Body of pancreas (tissue), 4 donors: ENCODE measurements at regions not wholly inside any gene's neighbourhood (a gene's known extent, or its start where the extent isn't known, plus 50 kb on each side); places are given as distances from the start of the nearest gene placed in this dataset.

Experiments used
- ATAC-seq: fragments of 150-250 bp; one replicate; pipeline ENCODE4 v1.9.1; 2016
- DNase-seq, 4 donors: peaks; one replicate each; pipeline ENCODE4 v3.0.0-alpha.2; 2019
- H3K27ac ChIP-seq, 4 donors: fragments of 200-600 bp; sonication (generic); 1 replicate in 3 of 4; 2 replicates in 1 of 4; pipeline versions ENCODE4 v1.5.1 to v1.6.1; 2016 to 2019; ENCODE audit warnings: mild to moderate bottlenecking in 1 of 4, mixed read lengths in 1 of 4, moderate library complexity in 1 of 4
- H3K27me3 ChIP-seq, 2 donors: fragments of 200-600 bp; sonication (generic); one replicate each; pipeline ENCODE4 v1.6.0; 2016; ENCODE audit warnings: mild to moderate bottlenecking in 1 of 2
- H3K36me3 ChIP-seq, 2 donors: fragments of 200-600 bp; sonication (generic); replicated peaks in 1 of 2; 2 replicates each; pipeline ENCODE4 v1.5.1; 2016; ENCODE audit warnings: low read depth in 2 of 2; ENCODE audit not compliant: insufficient read depth in 1 of 2
- H3K4me1 ChIP-seq: fragments of 200-600 bp; sonication (generic); one replicate; pipeline ENCODE4 v1.6.0; 2016
- H3K4me3 ChIP-seq, 2 donors: fragments of 200-600 bp; sonication (generic); 1 replicate in 1 of 2; 2 replicates in 1 of 2; pipeline ENCODE4 v1.5.1; 2016 to 2019
- H3K9me3 ChIP-seq, 3 donors: fragments of 200-600 bp; sonication (generic); 1 replicate in 2 of 3; 2 replicates in 1 of 3; pipeline ENCODE4 v1.5.1; 2016
- POLR2A ChIP-seq, 3 donors: fragments of 450-650 bp; IDR thresholded peaks; one replicate each; pipeline ENCODE4 v1.6.1; 2016; ENCODE audit warnings: antibody characterized with exemption in 3 of 3, mild to moderate bottlenecking in 2 of 3
- whole genome bisulfite sequencing, 2 donors: methylation state at CpG; one replicate each; pipeline ENCODE4 v1.1.5; 2017; 5-methylcytosine and 5-hydroxymethylcytosine counted together
- intact Hi-C: fragments of 100-400 bp; cut with DNase I; formaldehyde crosslinking; loops from one replicate; pipeline ENCODE4 v1.15.1; 2023
- TF ChIP-seq, protein P1 (sequence below), 7 experiments: fragments of 450-650 bp in 4 of 7; fragments of 200-600 bp in 3 of 7; sonication (generic) in 3 of 7; IDR thresholded peaks; one replicate each; pipeline ENCODE4 v1.5.1; 2016 to 2019; ENCODE audit warnings: antibody characterized with exemption in 7 of 7

- intact Hi-C loops = no loop called here
- H3K9me3 ChIP-seq = no peaks in the 10 kb centered on the region
- ATAC-seq (peak; percentile 78), DNase-seq (peak; percentile 46 to 71 (median 58))
- peak overlapping the region in 2 of 4 donors; percentile 15 to 18 for H3K27ac ChIP-seq
- H3K4me3 ChIP-seq = no peak overlapping the region
- H3K36me3 ChIP-seq = no peaks in the 10 kb centered on the region
- peaks cover 14% of the 10 kb centered on the region for H3K4me1 ChIP-seq
- H3K27me3 ChIP-seq = no peaks in the 10 kb centered on the region
- no peak for TF ChIP-seq POLR2A (IDR thresholded peaks at IDR 0.05)
- TF ChIP-seq, protein P1, sequence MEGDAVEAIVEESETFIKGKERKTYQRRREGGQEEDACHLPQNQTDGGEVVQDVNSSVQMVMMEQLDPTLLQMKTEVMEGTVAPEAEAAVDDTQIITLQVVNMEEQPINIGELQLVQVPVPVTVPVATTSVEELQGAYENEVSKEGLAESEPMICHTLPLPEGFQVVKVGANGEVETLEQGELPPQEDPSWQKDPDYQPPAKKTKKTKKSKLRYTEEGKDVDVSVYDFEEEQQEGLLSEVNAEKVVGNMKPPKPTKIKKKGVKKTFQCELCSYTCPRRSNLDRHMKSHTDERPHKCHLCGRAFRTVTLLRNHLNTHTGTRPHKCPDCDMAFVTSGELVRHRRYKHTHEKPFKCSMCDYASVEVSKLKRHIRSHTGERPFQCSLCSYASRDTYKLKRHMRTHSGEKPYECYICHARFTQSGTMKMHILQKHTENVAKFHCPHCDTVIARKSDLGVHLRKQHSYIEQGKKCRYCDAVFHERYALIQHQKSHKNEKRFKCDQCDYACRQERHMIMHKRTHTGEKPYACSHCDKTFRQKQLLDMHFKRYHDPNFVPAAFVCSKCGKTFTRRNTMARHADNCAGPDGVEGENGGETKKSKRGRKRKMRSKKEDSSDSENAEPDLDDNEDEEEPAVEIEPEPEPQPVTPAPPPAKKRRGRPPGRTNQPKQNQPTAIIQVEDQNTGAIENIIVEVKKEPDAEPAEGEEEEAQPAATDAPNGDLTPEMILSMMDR (IDR thresholded peaks at IDR 0.05) = no peak
- WGBS, 2 donors = 50 to 61% methylated on average over 8 to 9 of the region's 10 CpGs
Measured at GRCh38 chr15:31465083-31465955, 138.7 kb downstream of the KLF13 start.

DNA sequence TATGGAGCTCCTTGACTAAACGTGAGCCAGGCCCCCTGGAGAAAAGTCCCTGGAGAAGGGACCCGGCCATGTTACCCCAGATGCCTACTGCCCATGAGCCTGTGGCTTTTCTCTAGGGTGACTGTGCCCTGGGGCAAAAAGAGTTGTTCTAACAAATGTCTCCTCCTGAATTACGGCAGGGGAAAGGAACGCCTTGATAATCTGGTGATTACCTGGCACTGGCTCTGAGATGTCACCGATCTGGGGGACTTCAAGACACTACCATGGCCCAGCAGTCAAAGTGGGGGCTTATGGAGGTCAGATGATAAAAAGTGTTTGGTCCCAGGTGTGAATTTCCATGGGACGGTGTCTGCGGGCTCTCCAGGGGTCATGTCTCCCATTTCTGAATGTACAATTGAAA is 140.7 kb downstream of the KLF13 start:
- ATAC-seq = no peak
- Histone ChIP-seq H3K27me3 (no peaks in the 10 kb centered on the region), H3K4me3 (no peak overlapping the region), H3K27ac (no peak overlapping the region), H3K36me3 (no peaks in the 10 kb centered on the region), H3K9me3 (no peaks in the 10 kb centered on the region), H3K4me1 (peaks cover 14% of the 10 kb centered on the region)
- intact Hi-C loops = no loop called here
- WGBS, 2 donors = 79 to 85% methylated on average over 7 of the region's 7 CpGs
- no peak for DNase-seq
- TF ChIP-seq POLR2A (IDR thresholded peaks at IDR 0.05) = no peak
- TF ChIP-seq, protein P1 (IDR thresholded peaks at IDR 0.05) = no peak

GRCh38 chr15:31468911-31469785 is 142.5 kb downstream of the KLF13 start:
- no peak overlapping the region for H3K4me3 ChIP-seq
- DNase-seq (no peak), ATAC-seq (no peak)
- H3K27me3 ChIP-seq = no peaks in the 10 kb centered on the region
- WGBS, 2 donors = 76 to 95% methylated on average over 2 to 24 of the region's 24 CpGs
- H3K36me3 ChIP-seq = no peaks in the 10 kb centered on the region
- intact Hi-C loops = no loop called here
- TF ChIP-seq POLR2A (IDR thresholded peaks at IDR 0.05) = no peak
- TF ChIP-seq, protein P1 (IDR thresholded peaks at IDR 0.05) = no peak
- H3K27ac ChIP-seq = no peak overlapping the region
- H3K9me3 ChIP-seq = no peaks in the 10 kb centered on the region
- H3K4me1 ChIP-seq = peaks cover 14% of the 10 kb centered on the region

DNA sequence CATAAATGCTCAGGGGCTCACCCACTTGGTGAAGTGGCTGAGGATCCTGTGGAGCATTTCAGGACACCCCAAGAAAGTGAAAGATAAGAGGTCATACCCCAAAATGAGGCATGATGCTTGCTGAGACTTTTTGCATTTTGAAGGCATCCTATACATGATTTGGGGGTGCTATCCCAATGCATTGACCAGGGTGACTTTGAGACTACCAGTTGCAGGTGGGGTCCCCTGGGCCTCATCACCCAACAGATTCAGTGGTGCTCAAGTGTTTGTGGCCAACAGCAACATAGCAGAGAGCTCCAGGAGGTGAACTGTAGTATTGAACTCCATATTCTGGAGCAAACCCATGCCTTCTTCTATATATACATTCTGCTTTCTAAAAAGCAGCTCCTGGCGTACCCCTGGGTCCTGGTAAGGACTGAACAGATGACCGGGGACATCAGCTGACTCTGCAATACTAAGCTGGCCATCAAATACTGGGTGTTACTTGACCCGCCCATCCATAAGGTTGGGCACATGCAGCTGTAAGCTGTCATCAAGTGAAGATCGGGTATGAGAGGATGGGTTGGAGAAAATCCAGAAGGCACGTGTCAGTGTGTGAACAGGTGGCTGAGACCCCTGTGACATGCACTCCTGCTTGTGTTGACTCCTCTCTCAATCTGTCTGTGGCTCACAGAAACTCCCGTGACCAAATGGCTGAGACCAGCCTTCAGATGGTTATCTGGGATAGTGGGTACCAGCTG is 143.3 kb downstream of the KLF13 start:
- Histone ChIP-seq H3K27me3 (no peaks in the 10 kb centered on the region), H3K27ac (no peak overlapping the region), H3K4me1 (peaks cover 14% of the 10 kb centered on the region), H3K9me3 (no peaks in the 10 kb centered on the region), H3K36me3 (no peaks in the 10 kb centered on the region), H3K4me3 (no peak overlapping the region)
- DNase-seq (no peak), ATAC-seq (no peak)
- intact Hi-C loops = no loop called here
- 69 to 70% methylated on average over 6 of the region's 6 CpGs for WGBS, 2 donors
- TF ChIP-seq, protein P1 (IDR thresholded peaks at IDR 0.05) = no peak
- TF ChIP-seq POLR2A (IDR thresholded peaks at IDR 0.05) = no peak
